H7 (cell line): ENCODE measurements at regions not wholly inside any gene's neighbourhood (a gene's known extent, or its start where the extent isn't known, plus 50 kb on each side); places are given as distances from the start of the nearest gene placed in this dataset.

Experiments
- DNase-seq: peaks from one replicate; pipeline ENCODE4 v3.0.0; 2012
- H3K27me3 ChIP-seq: 2 replicates; pipeline ENCODE4 v1.6.0; 2011; ENCODE audit warnings: mild to moderate bottlenecking, low read length; ENCODE audit not compliant: control insufficient read depth, insufficient read depth
- H3K36me3 ChIP-seq: replicated peaks from 2 replicates; pipeline ENCODE4 v1.5.1; 2011; ENCODE audit warnings: low read length; ENCODE audit not compliant: control insufficient read depth, insufficient read depth
- H3K4me3 ChIP-seq: 2 replicates; pipeline ENCODE4 v1.5.1; 2011; ENCODE audit warnings: low read depth, mild to moderate bottlenecking, control low read depth, low read length, moderate library complexity; ENCODE audit not compliant: insufficient read depth

GRCh38 chr18:27854631-27855030, 322.3 kb downstream of the CDH2 start:
- no peak for DNase-seq
- H3K4me3 ChIP-seq, result no peak overlapping the region
- no peaks in the 10 kb centered on the region for H3K36me3 ChIP-seq
- H3K27me3 ChIP-seq, result no peaks in the 10 kb centered on the region

DNA sequence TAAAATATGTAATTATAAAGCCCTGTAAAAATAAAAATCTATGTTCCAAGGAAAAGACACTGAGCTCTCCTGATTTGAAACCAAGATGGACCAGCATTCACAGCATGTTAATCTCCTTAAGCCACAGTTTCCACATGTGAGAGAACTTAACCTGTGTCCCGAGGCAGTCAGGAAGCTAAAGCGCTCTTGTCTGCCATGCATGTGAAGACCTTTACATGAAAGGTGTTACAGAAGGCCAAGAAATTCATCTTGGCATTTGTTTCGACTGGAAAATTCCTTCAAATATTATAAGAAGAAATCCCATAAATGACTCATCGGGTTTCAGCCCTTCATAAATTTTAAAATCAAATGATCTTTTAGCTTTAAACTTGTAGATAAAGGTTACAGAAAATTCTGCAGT, 328.6 kb downstream of the CDH2 start:
- H3K27me3 ChIP-seq, result no peaks in the 10 kb centered on the region
- no peak for DNase-seq
- no peak overlapping the region for H3K4me3 ChIP-seq
- H3K36me3 ChIP-seq, result no peaks in the 10 kb centered on the region

GRCh38 chr18:27847412-27847811, 329.5 kb downstream of the CDH2 start:
- DNase-seq, result no peak
- no peaks in the 10 kb centered on the region for H3K27me3 ChIP-seq
- no peak overlapping the region for H3K4me3 ChIP-seq
- no peaks in the 10 kb centered on the region for H3K36me3 ChIP-seq

GRCh38 chr18:27845897-27846296, 331.0 kb downstream of the CDH2 start:
- H3K4me3 ChIP-seq, result no peak overlapping the region
- DNase-seq, result no peak
- H3K27me3 ChIP-seq, result no peaks in the 10 kb centered on the region
- no peaks in the 10 kb centered on the region for H3K36me3 ChIP-seq

- Histone ChIP-seq H3K27me3 (no peaks in the 10 kb centered on the region), H3K36me3 (no peaks in the 10 kb centered on the region), H3K4me3 (no peak overlapping the region)
- DNase-seq, result no peak
Observed at GRCh38 chr18:27843783-27844777, 332.9 kb downstream of the CDH2 start.

- Histone ChIP-seq H3K36me3 (no peaks in the 10 kb centered on the region), H3K4me3 (no peak overlapping the region), H3K27me3 (no peaks in the 10 kb centered on the region)
- DNase-seq, result no peak
Observed at GRCh38 chr18:27839141-27839540, 337.8 kb downstream of the CDH2 start.

GRCh38 chr18:27838225-27838624, 338.7 kb downstream of the CDH2 start:
- Histone ChIP-seq H3K27me3 (no peaks in the 10 kb centered on the region), H3K4me3 (no peak overlapping the region), H3K36me3 (no peaks in the 10 kb centered on the region)
- DNase-seq, result no peak

DNA sequence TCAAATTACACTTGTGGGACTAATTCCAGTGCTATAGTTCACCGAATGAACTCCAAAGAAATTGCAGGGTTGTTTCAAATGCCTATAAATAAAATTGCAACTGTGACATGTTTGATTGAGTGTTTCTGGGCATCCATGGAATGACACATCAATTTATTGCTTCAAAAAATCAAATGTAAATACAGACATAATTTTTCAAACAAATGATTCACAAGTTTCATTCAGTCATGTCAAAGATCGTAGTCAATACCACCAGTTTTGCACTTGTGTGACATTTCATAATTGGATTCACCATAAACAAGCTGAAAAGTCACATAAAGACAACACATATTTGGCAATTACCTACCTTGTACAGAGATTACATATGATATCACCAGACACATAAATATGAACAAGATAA, 350.8 kb downstream of the CDH2 start:
- Histone ChIP-seq H3K4me3 (no peak overlapping the region), H3K27me3 (no peaks in the 10 kb centered on the region), H3K36me3 (no peaks in the 10 kb centered on the region)
- DNase-seq, result no peak

DNA sequence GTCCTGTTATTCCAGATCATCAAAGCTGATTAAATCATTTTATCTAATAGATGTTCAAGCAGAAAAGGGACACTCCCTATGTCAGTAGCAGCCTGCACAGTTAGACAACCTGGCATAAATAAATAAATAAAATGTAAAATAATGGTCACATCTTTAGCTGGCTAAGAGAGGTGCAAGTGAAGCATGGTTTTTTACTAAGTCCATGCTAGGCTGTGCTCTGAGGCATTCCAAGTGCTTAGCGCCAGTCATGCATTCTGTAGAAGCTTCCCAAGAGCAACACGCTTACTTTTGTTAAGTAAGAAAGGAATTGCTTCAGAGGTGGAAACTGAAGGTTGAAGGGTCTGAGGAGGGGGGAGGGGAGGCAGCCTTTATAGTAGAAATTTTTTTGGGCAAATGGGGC, 351.2 kb downstream of the CDH2 start:
- Histone ChIP-seq H3K4me3 (no peak overlapping the region), H3K27me3 (no peaks in the 10 kb centered on the region), H3K36me3 (no peaks in the 10 kb centered on the region)
- no peak for DNase-seq

DNA sequence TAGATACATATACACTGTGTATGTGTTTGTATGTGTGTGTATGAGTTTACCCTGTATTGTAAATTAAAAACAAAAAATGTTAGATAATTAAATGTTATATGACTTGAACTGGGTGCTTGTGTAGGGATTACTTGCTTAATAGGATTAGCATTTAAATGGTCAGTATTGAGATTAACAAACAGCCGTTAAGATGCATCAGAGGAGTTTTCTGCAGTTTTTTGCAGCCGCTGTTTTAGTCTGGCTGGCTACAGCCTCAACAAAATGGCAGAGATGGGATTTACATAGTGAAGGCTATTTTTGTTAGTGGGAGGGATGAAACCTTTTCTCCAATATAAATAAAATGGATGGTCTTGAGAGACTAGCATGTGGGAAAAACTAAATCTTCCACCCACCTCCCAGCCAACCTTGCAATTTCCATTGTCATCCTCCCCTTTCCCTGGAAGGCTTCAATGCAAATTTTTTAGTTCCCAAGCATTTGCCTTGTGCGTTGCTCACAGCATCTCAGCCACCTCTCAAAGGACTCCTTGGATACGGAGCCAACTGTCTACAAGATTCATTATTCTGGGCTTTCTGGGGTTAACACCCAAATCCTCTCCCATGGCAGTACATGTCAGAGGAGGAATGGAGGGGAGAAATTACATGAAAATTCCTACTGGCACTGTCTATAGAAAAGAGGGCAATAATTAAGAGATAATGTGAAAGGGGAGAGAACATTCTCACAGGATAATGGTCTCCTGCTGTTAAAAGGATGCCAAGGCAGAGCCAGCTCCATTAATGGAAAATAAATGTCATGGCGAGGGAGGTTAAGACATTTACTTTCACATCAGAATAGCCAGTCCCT, 351.9 kb downstream of the CDH2 start:
- no peak for DNase-seq
- no peaks in the 10 kb centered on the region for H3K27me3 ChIP-seq
- no peak overlapping the region for H3K4me3 ChIP-seq
- H3K36me3 ChIP-seq, result no peaks in the 10 kb centered on the region

GRCh38 chr18:27824275-27824674, 352.7 kb downstream of the CDH2 start:
- Histone ChIP-seq H3K36me3 (no peaks in the 10 kb centered on the region), H3K27me3 (no peaks in the 10 kb centered on the region), H3K4me3 (no peak overlapping the region)
- DNase-seq, result no peak

DNA sequence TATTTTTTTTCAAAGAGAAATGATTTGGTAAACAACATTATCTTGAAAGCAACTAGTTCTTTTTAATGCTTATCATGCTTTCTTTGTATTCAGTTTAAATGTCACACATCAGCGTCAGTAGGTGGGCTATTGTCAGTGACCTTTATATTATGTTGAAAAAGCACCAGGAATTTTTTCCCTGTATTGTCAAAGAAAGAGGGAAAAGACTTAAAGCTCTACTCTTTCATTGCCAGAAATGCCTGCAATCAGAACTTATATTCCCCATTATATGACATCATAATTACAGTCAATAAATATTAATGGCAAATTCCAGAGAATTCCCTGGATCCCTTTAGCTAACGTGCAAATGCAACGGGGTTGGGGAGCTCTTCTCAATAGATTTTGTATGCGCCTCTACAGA, 353.9 kb downstream of the CDH2 start:
- no peaks in the 10 kb centered on the region for H3K27me3 ChIP-seq
- no peaks in the 10 kb centered on the region for H3K36me3 ChIP-seq
- no peak for DNase-seq
- H3K4me3 ChIP-seq, result no peak overlapping the region

- H3K4me3 ChIP-seq, result no peak overlapping the region
- DNase-seq, result no peak
- no peaks in the 10 kb centered on the region for H3K36me3 ChIP-seq
- no peaks in the 10 kb centered on the region for H3K27me3 ChIP-seq
Observed at GRCh38 chr18:27808683-27809082, 368.2 kb downstream of the CDH2 start.

- Histone ChIP-seq H3K36me3 (no peaks in the 10 kb centered on the region), H3K4me3 (no peak overlapping the region), H3K27me3 (no peaks in the 10 kb centered on the region)
- DNase-seq, result no peak
Observed at GRCh38 chr18:27803957-27804356, 373.0 kb downstream of the CDH2 start.

DNA sequence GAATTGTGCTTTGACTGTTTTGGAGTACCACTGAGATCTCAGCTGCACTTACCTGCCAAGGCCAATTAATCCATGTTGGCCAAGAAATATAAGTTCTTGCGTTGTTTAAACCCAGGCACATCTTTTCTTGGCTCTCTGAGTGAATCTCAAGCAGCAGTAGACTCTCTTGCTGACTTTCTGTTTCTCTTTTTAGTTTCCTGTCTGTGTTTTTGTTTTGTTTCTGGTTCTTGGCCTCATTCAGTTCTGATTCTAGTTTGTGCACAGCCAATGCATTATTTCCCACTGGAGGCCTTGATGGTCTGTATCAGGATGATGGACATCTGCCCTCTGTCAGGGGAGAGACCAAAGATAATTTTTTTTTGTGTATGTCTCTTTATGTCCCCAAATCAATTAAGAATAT, 379.4 kb downstream of the CDH2 start:
- Histone ChIP-seq H3K27me3 (no peaks in the 10 kb centered on the region), H3K36me3 (no peaks in the 10 kb centered on the region), H3K4me3 (no peak overlapping the region)
- no peak for DNase-seq
